OCI-LY7 (cell line): ENCODE measurements at regions not wholly inside any gene's neighbourhood (a gene's known extent, or its start where the extent isn't known, plus 50 kb on each side); places are given as distances from the start of the nearest gene placed in this dataset.

Experiments
- BruUV-seq: library from RNA; stranded (reverse); fragments of 400-500 nt; replicated peaks from 2 replicates; lab custom pipeline; 2021; lab: Mats Ljungman, UMichigan
- CTCF ChIA-PET: fragments of 300-600 bp; sonication (Branson Sonifier 250); formaldehyde crosslinking; loops from one replicate; lab custom pipeline; 2022; ENCODE audit warnings: antibody characterized with exemption; ENCODE audit not compliant: unreplicated experiment; lab: Charles Lee
- POLR2A ChIA-PET: fragments of 300-600 bp; sonication (Branson Sonifier 250); formaldehyde crosslinking; loops from one replicate; lab custom pipeline; 2022; ENCODE audit warnings: antibody characterized with exemption; lab: Charles Lee
- DNase-seq: peaks from one replicate; pipeline ENCODE4 v3.0.0-alpha.2; 2015; ENCODE audit warnings: low spot score
- H2AFZ ChIP-seq: fragments of 200-600 bp; sonication (generic), shearing (Covaris generic); 2 replicates; pipeline ENCODE4 v1.6.1; 2014; ENCODE audit warnings: mild to moderate bottlenecking, antibody characterized with exemption, low read length, moderate library complexity
- H3K27ac ChIP-seq: fragments of 200-600 bp; sonication (generic); 2 replicates; pipeline ENCODE4 v1.5.1; 2014; ENCODE audit warnings: mixed run types, low read depth, mild to moderate bottlenecking, moderate library complexity, low read length, inconsistent platforms; ENCODE audit not compliant: poor library complexity, severe bottlenecking
- H3K36me3 ChIP-seq: fragments of 200-600 bp; sonication (generic); 2 replicates; pipeline ENCODE4 v1.6.1; 2014; ENCODE audit warnings: mild to moderate bottlenecking, antibody characterized with exemption, low read length, moderate library complexity, mixed read lengths; ENCODE audit not compliant: insufficient read depth
- H3K4me1 ChIP-seq: fragments of 200-600 bp; sonication (generic); 2 replicates; pipeline ENCODE4 v1.5.1; 2014; ENCODE audit warnings: mild to moderate bottlenecking, low read length; ENCODE audit not compliant: insufficient read depth, poor library complexity, severe bottlenecking
- H3K4me2 ChIP-seq: fragments of 200-600 bp; sonication (generic); 2 replicates; pipeline ENCODE4 v1.6.1; 2014; ENCODE audit warnings: mild to moderate bottlenecking, low read length
- H3K4me3 ChIP-seq: fragments of 200-600 bp; sonication (generic); 2 replicates; pipeline ENCODE4 v1.5.1; 2014; ENCODE audit warnings: mild to moderate bottlenecking, low read depth, low read length; ENCODE audit not compliant: poor library complexity, severe bottlenecking
- H3K79me2 ChIP-seq: fragments of 200-600 bp; sonication (generic); 2 replicates; pipeline ENCODE4 v1.6.1; 2016; ENCODE audit warnings: low read depth, mild to moderate bottlenecking, low read length, moderate library complexity, mixed read lengths; ENCODE audit not compliant: insufficient read depth
- H3K9me2 ChIP-seq: fragments of 200-600 bp; sonication (generic); 2 replicates; pipeline ENCODE4 v1.6.1; 2016; ENCODE audit warnings: mild to moderate bottlenecking, low read length, mixed read lengths; ENCODE audit not compliant: insufficient read depth
- H3K9me3 ChIP-seq: fragments of 200-600 bp; sonication (generic); 2 replicates; pipeline ENCODE4 v1.6.1; 2014; ENCODE audit warnings: mild to moderate bottlenecking, mixed run types, low read length, mixed read lengths
- H4K20me1 ChIP-seq: fragments of 200-600 bp; sonication (generic); 2 replicates; pipeline ENCODE4 v1.6.1; 2014; ENCODE audit warnings: mild to moderate bottlenecking, antibody characterized with exemption, low read length, moderate library complexity, mixed read lengths; ENCODE audit not compliant: insufficient read depth
- EZH2phosphoT487 ChIP-seq: fragments of 200-600 bp; sonication (generic); IDR thresholded peaks from 2 replicates; pipeline ENCODE4 v1.6.1; 2018; ENCODE audit warnings: low read depth, borderline replicate concordance, mild to moderate bottlenecking, mixed run types, antibody characterized with exemption, low read length, moderate library complexity, mixed read lengths
- intact Hi-C: fragments of 100-400 bp; cut with micrococcal nuclease; formaldehyde crosslinking; loops from one replicate; pipeline ENCODE4 v1.10.0; 2022; ENCODE audit not compliant: unreplicated experiment
- TF ChIP-seq, protein P1 (sequence below): fragments of 200-600 bp; sonication (generic); conservative IDR thresholded peaks from 2 replicates; pipeline ENCODE4 v1.5.1; 2014; ENCODE audit warnings: mild to moderate bottlenecking, antibody characterized with exemption, low read length, moderate library complexity, mixed read lengths

- ChIA-PET POLR2A (interaction anchor here (1.3 kb wide), 1 partner anchor 10 kb away, joined by 5 read pairs; no protein-coding TSS in a partner anchor), CTCF (no interaction called here)
- no peak overlapping the region for H3K4me2 ChIP-seq
- H4K20me1 ChIP-seq, result no peaks in the 10 kb centered on the region
- no peak overlapping the region for H3K27ac ChIP-seq
- no peak for DNase-seq
- no peaks in the 10 kb centered on the region for H3K79me2 ChIP-seq
- TF ChIP-seq, protein P1, sequence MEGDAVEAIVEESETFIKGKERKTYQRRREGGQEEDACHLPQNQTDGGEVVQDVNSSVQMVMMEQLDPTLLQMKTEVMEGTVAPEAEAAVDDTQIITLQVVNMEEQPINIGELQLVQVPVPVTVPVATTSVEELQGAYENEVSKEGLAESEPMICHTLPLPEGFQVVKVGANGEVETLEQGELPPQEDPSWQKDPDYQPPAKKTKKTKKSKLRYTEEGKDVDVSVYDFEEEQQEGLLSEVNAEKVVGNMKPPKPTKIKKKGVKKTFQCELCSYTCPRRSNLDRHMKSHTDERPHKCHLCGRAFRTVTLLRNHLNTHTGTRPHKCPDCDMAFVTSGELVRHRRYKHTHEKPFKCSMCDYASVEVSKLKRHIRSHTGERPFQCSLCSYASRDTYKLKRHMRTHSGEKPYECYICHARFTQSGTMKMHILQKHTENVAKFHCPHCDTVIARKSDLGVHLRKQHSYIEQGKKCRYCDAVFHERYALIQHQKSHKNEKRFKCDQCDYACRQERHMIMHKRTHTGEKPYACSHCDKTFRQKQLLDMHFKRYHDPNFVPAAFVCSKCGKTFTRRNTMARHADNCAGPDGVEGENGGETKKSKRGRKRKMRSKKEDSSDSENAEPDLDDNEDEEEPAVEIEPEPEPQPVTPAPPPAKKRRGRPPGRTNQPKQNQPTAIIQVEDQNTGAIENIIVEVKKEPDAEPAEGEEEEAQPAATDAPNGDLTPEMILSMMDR, result no peak
- no peak for TF ChIP-seq EZH2phosphoT487
- BruUV-seq, result no TSS peak
- intact Hi-C loops, result no loop called here
- H2AFZ ChIP-seq, result no peak overlapping the region
- no peaks in the 10 kb centered on the region for H3K36me3 ChIP-seq
- H3K4me1 ChIP-seq, result no peaks in the 10 kb centered on the region
- no peaks in the 10 kb centered on the region for H3K9me3 ChIP-seq
- no peaks in the 10 kb centered on the region for H3K9me2 ChIP-seq
- H3K4me3 ChIP-seq, result no peak overlapping the region
These were observed 278.4 kb upstream of the IRX5 start for GRCh38 chr16:54652201-54652770.

DNA sequence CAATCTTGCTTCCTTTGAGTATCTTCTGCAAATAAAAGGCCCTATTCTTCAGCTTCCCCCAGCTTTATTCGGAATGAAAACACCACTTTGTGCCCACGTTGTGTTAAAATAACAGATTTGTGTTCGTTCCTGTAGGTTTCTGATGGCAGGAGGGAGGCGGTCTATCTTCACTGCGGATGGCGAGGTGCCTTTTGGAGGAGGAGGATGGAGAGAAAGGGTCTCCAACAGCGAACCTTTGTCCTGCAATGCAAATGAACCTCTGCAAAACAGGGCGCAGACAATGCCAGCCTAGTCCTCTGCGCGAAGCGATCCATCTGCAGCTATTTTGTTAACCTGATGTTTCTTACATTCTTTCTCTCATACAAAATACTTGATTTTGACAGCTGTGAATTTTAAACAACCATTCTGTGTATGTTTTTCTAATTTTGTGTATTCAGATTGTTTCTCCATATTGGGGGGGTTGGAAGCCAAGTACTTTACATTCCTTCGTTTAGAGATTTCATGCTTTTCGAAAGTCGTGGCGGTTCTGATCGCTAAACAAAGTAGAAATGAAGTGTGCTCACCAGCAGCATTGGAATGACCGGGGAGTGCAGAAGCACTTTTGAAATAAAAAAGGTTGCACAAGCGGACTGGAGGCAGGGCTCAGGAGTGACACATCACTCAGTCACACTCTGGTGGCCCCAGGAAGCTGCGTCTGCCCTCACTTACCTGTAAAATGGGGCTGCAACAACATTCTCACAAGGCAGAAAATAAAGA, 279.0 kb upstream of the IRX5 start:
- no peaks in the 10 kb centered on the region for H3K9me2 ChIP-seq
- BruUV-seq, result no TSS peak
- H3K36me3 ChIP-seq, result no peaks in the 10 kb centered on the region
- TF ChIP-seq EZH2phosphoT487, result no peak
- TF ChIP-seq, protein P1, result no peak
- no peak overlapping the region for H3K4me3 ChIP-seq
- CTCF ChIA-PET, result no interaction called here
- H4K20me1 ChIP-seq, result no peaks in the 10 kb centered on the region
- no peaks in the 10 kb centered on the region for H3K4me1 ChIP-seq
- H3K79me2 ChIP-seq, result no peaks in the 10 kb centered on the region
- H3K4me2 ChIP-seq, result no peak overlapping the region
- no peaks in the 10 kb centered on the region for H3K9me3 ChIP-seq
- no peak overlapping the region for H2AFZ ChIP-seq
- POLR2A ChIA-PET, result interaction anchor here (0.6 to 1.3 kb wide), 2 partner anchors 9 to 1121 kb away, joined by 3 to 5 read pairs; no protein-coding TSS in a partner anchor
- intact Hi-C loops, result no loop called here
- no peak for DNase-seq
- no peak overlapping the region for H3K27ac ChIP-seq

DNA sequence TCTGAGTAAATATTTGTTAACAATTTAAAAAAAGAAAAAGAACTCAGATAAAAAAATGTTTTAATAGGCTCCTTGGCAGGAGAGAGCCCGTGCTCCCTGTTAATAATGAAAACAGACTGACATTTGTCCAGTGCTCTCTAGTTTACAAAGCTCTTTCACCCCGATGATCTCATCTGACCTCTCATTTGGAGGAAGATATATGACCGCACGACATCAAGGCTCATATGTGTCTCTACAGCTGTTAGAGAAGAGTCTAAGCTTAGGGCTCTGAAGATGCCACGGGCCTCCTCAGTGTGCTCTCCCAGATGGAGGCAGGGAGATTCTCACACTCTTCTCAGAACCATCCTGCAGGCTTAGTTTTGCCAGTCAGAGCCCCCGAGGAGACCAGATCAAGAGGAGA, 280.8 kb upstream of the IRX5 start:
- Histone ChIP-seq H2AFZ (no peak overlapping the region), H3K9me3 (no peaks in the 10 kb centered on the region), H4K20me1 (no peaks in the 10 kb centered on the region), H3K4me1 (no peaks in the 10 kb centered on the region), H3K79me2 (no peaks in the 10 kb centered on the region), H3K27ac (no peak overlapping the region), H3K4me2 (no peak overlapping the region), H3K9me2 (no peaks in the 10 kb centered on the region), H3K4me3 (no peak overlapping the region), H3K36me3 (no peaks in the 10 kb centered on the region)
- no TSS peak for BruUV-seq
- CTCF ChIA-PET, result no interaction called here
- no peak for DNase-seq
- POLR2A ChIA-PET, result no interaction called here
- intact Hi-C loops, result no loop called here
- no peak for TF ChIP-seq EZH2phosphoT487
- TF ChIP-seq, protein P1, result no peak
